ENCODE measurements at regions not wholly inside any gene's neighbourhood (a gene's known extent, or its start where the extent isn't known, plus 50 kb on each side); places are given as distances from the start of the nearest gene placed in this dataset.

- DNase-seq (ENCODE audit: low read depth in 1 of 2, low spot score in 1 of 2) (no peak), ATAC-seq (no peak), FAIRE-seq (no peak)
- no peaks in the 10 kb centered on the region for H3K4me1 ChIP-seq
- H3K4me3 ChIP-seq = no peak overlapping the region
- H3K4me2 ChIP-seq = no peak overlapping the region
- H3K9me3 ChIP-seq = no peaks in the 10 kb centered on the region
- 6% methylated on average over 3 of the region's 3 CpGs for WGBS (ENCODE audit: missing lambda C conversion rate)
- POLR2A ChIA-PET = no interaction called here
- no peak overlapping the region for H3K27ac ChIP-seq
- TF ChIP-seq HOXB13 (CRISPR knock-in tag; IDR thresholded peaks at IDR 0.05; ENCODE audit: low read depth) (no peak), EHMT2 (IDR thresholded peaks at IDR 0.05; ENCODE audit: low read depth) (no peak), HDAC2 (IDR thresholded peaks at IDR 0.05) (no peak), ELK1 (IDR thresholded peaks at IDR 0.05; ENCODE audit: low read depth, low read length) (no peak), ZFP36 (IDR thresholded peaks at IDR 0.05; ENCODE audit: borderline replicate concordance, partially characterized antibody) (no peak), CBX8 (IDR thresholded peaks at IDR 0.05) (no peak), NR3C1 (IDR thresholded peaks at IDR 0.05) (no peak), HEYL (CRISPR knock-in tag; IDR thresholded peaks at IDR 0.05) (no peak), PHF8 (IDR thresholded peaks at IDR 0.05; ENCODE audit: borderline replicate concordance, low read depth) (no peak), RCOR1 (IDR thresholded peaks at IDR 0.05; ENCODE audit: low read depth, low read length) (no peak)
- TF ChIP-seq, protein P1, sequence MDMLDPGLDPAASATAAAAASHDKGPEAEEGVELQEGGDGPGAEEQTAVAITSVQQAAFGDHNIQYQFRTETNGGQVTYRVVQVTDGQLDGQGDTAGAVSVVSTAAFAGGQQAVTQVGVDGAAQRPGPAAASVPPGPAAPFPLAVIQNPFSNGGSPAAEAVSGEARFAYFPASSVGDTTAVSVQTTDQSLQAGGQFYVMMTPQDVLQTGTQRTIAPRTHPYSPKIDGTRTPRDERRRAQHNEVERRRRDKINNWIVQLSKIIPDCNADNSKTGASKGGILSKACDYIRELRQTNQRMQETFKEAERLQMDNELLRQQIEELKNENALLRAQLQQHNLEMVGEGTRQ (IDR thresholded peaks at IDR 0.05) = no peak
- CTCF ChIA-PET = no interaction called here
Measured at GRCh38 chr13:83732755-83733154, 149.5 kb downstream of the SLITRK1 start.

DNA sequence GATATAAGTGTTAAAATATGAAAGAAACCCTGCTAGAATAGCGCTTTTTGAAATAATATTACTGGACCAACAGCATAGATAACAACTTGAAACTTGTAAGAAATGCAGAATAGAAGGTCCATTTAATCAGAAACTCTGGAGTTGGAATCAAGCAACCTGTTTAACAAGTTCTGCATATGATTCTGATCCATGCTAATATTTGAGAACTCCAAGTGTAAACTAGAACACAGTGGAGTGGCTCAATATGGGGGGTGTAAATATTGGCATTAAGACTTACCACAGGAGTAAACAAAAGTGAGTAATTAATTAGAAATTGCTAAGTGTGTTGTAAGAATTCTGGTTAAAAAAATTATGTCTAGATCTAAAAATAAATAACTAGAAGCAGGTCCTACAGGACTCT is 151.2 kb downstream of the SLITRK1 start:
- POLR2A ChIA-PET = no interaction called here
- DNase-seq (ENCODE audit: low read depth in 1 of 2, low spot score in 1 of 2) (no peak), ATAC-seq (no peak), FAIRE-seq (no peak)
- Histone ChIP-seq H3K4me2 (no peak overlapping the region), H3K9me3 (no peaks in the 10 kb centered on the region), H3K27ac (no peak overlapping the region), H3K4me1 (no peaks in the 10 kb centered on the region), H3K4me3 (no peak overlapping the region)
- TF ChIP-seq NR3C1 (IDR thresholded peaks at IDR 0.05) = no peak
- TF ChIP-seq, protein P2, sequence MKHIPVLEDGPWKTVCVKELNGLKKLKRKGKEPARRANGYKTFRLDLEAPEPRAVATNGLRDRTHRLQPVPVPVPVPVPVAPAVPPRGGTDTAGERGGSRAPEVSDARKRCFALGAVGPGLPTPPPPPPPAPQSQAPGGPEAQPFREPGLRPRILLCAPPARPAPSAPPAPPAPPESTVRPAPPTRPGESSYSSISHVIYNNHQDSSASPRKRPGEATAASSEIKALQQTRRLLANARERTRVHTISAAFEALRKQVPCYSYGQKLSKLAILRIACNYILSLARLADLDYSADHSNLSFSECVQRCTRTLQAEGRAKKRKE (CRISPR knock-in tag; IDR thresholded peaks at IDR 0.05; ENCODE audit: low read depth) = no peak
- 29% methylated on average over 1 of the region's 1 CpG for WGBS (ENCODE audit: missing lambda C conversion rate)
- CTCF ChIA-PET = no interaction called here

- Histone ChIP-seq H3K4me1 (no peaks in the 10 kb centered on the region), H3K4me2 (no peak overlapping the region), H3K9me3 (no peaks in the 10 kb centered on the region), H3K27ac (no peak overlapping the region), H3K4me3 (no peak overlapping the region)
- POLR2A ChIA-PET = no interaction called here
- ATAC-seq (no peak), DNase-seq (ENCODE audit: low read depth in 1 of 2, low spot score in 1 of 2) (no peak), FAIRE-seq (no peak)
- CTCF ChIA-PET = no interaction called here
- TF ChIP-seq, protein P3, sequence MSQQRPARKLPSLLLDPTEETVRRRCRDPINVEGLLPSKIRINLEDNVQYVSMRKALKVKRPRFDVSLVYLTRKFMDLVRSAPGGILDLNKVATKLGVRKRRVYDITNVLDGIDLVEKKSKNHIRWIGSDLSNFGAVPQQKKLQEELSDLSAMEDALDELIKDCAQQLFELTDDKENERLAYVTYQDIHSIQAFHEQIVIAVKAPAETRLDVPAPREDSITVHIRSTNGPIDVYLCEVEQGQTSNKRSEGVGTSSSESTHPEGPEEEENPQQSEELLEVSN (IDR thresholded peaks at IDR 0.05; ENCODE audit: borderline replicate concordance, low read depth) = no peak
- TF ChIP-seq CHD2 (IDR thresholded peaks at IDR 0.05; ENCODE audit: low read length, partially characterized antibody) (no peak), MYC (IDR thresholded peaks at IDR 0.05; ENCODE audit: borderline replicate concordance, low read length) (no peak), RCOR1 (IDR thresholded peaks at IDR 0.05; ENCODE audit: low read depth, low read length) (no peak), FOXS1 (CRISPR knock-in tag; IDR thresholded peaks at IDR 0.05) (no peak), FOSB (CRISPR knock-in tag; IDR thresholded peaks at IDR 0.05) (no peak), CBX2 (IDR thresholded peaks at IDR 0.05; ENCODE audit: borderline replicate concordance, low read depth) (no peak), KDM5A (IDR thresholded peaks at IDR 0.05) (no peak), ZSCAN20 (CRISPR knock-in tag; IDR thresholded peaks at IDR 0.05) (no peak), MAZ (IDR thresholded peaks at IDR 0.05; ENCODE audit: borderline replicate concordance, low read depth, low read length) (no peak), ESRRA (IDR thresholded peaks at IDR 0.05; ENCODE audit: borderline replicate concordance, low read length) (no peak), TFCP2L1 (CRISPR knock-in tag; IDR thresholded peaks at IDR 0.05) (no peak), RARB (CRISPR knock-in tag; IDR thresholded peaks at IDR 0.05) (no peak), CEBPB (IDR thresholded peaks at IDR 0.05) (no peak), MAX (IDR thresholded peaks at IDR 0.05) (no peak)
- 68% methylated on average over 6 of the region's 6 CpGs for WGBS (ENCODE audit: missing lambda C conversion rate)
Measured at GRCh38 chr13:83730674-83731073, 151.6 kb downstream of the SLITRK1 start.

Measured in A549 (cell line).